ENCODE measurements at regions not wholly inside any gene's neighbourhood (a gene's known extent, or its start where the extent isn't known, plus 50 kb on each side); places are given as distances from the start of the nearest gene placed in this dataset.

GRCh38 chr3:5404718-5405117, 217.2 kb downstream of the EDEM1 start:
- intact Hi-C loops (cut with DNase I), result no loop called here
- no peak for DNase-seq
- 86 to 93% (median 86%) methylated on average over 2 of the region's 2 CpGs for WGBS, 3 donors

GRCh38 chr3:5411786-5412185, 224.3 kb downstream of the EDEM1 start:
- Histone ChIP-seq H3K27me3 (no peaks in the 10 kb centered on the region), H3K27ac (no peak overlapping the region), H3K9me3 (peaks cover 0 to 2% of the 10 kb centered on the region in 2 donors), H3K36me3 (no peaks in the 10 kb centered on the region), H3K4me3 (no peak overlapping the region), H3K4me1 (ENCODE audit: insufficient read depth) (no peaks in the 10 kb centered on the region)
- DNase-seq, result no peak
- TF ChIP-seq EP300 (IDR thresholded peaks at IDR 0.05), result no peak
- TF ChIP-seq CTCF (IDR thresholded peaks at IDR 0.05), result no peak
- TF ChIP-seq POLR2A (IDR thresholded peaks at IDR 0.05), result no peak
- intact Hi-C loops (cut with DNase I), result no loop called here
- WGBS, 3 donors, result 79 to 97% (median 79%) methylated on average over 2 of the region's 2 CpGs

More at GRCh38 chr3:5404718-5405117, 217.2 kb downstream of the EDEM1 start:
- no peaks in the 10 kb centered on the region for H3K9me3 ChIP-seq
- H3K27ac ChIP-seq, result no peak overlapping the region
- TF ChIP-seq EP300 (IDR thresholded peaks at IDR 0.05), result no peak
- no peak for TF ChIP-seq POLR2A (IDR thresholded peaks at IDR 0.05)
- no peak for TF ChIP-seq CTCF (IDR thresholded peaks at IDR 0.05)
- no peaks in the 10 kb centered on the region for H3K36me3 ChIP-seq
- no peaks in the 10 kb centered on the region for H3K4me1 ChIP-seq (ENCODE audit: insufficient read depth)
- no peak overlapping the region for H3K4me3 ChIP-seq
- H3K27me3 ChIP-seq, result no peaks in the 10 kb centered on the region

GRCh38 chr3:5423076-5423475, 235.6 kb downstream of the EDEM1 start:
- intact Hi-C loops (cut with DNase I), result no loop called here
- no peak for TF ChIP-seq EP300 (IDR thresholded peaks at IDR 0.05)
- no peak for TF ChIP-seq CTCF (IDR thresholded peaks at IDR 0.05)
- no peak for TF ChIP-seq POLR2A (IDR thresholded peaks at IDR 0.05)
- Histone ChIP-seq H3K9me3 (no peaks in the 10 kb centered on the region), H3K36me3 (no peaks in the 10 kb centered on the region), H3K4me3 (no peak overlapping the region), H3K27ac (no peak overlapping the region), H3K4me1 (ENCODE audit: insufficient read depth) (no peaks in the 10 kb centered on the region), H3K27me3 (no peaks in the 10 kb centered on the region)
- WGBS, 3 donors, result 24 to 37% (median 24%) methylated on average over 4 of the region's 4 CpGs
- no peak for DNase-seq

GRCh38 chr3:5423523-5423922, 236.0 kb downstream of the EDEM1 start:
- Histone ChIP-seq H3K9me3 (no peaks in the 10 kb centered on the region), H3K4me3 (no peak overlapping the region), H3K27me3 (no peaks in the 10 kb centered on the region), H3K4me1 (ENCODE audit: insufficient read depth) (no peaks in the 10 kb centered on the region), H3K36me3 (no peaks in the 10 kb centered on the region), H3K27ac (no peak overlapping the region)
- WGBS, 3 donors, result 24 to 38% (median 28%) methylated on average over 2 of the region's 2 CpGs
- DNase-seq, result no peak
- intact Hi-C loops (cut with DNase I), result no loop called here
- TF ChIP-seq CTCF (IDR thresholded peaks at IDR 0.05) (no peak), EP300 (IDR thresholded peaks at IDR 0.05) (no peak), POLR2A (IDR thresholded peaks at IDR 0.05) (no peak)

GRCh38 chr3:5425371-5425770, 237.9 kb downstream of the EDEM1 start:
- H3K9me3 ChIP-seq, result no peaks in the 10 kb centered on the region
- no peaks in the 10 kb centered on the region for H3K27me3 ChIP-seq
- 89 to 91% (median 90%) methylated on average over 6 of the region's 6 CpGs for WGBS, 3 donors
- TF ChIP-seq CTCF (IDR thresholded peaks at IDR 0.05), result no peak
- TF ChIP-seq POLR2A (IDR thresholded peaks at IDR 0.05), result no peak
- no peak for TF ChIP-seq EP300 (IDR thresholded peaks at IDR 0.05)
- H3K4me3 ChIP-seq, result no peak overlapping the region
- intact Hi-C loops (cut with DNase I), result no loop called here
- no peak overlapping the region for H3K27ac ChIP-seq
- H3K4me1 ChIP-seq (ENCODE audit: insufficient read depth), result no peaks in the 10 kb centered on the region
- H3K36me3 ChIP-seq, result no peaks in the 10 kb centered on the region
- DNase-seq, result no peak
